WTC11 (cell line): ENCODE measurements at regions not wholly inside any gene's neighbourhood (a gene's known extent, or its start where the extent isn't known, plus 50 kb on each side); places are given as distances from the start of the nearest gene placed in this dataset.

ENCODE experiments used
- CTCF ChIP-seq: fragments of 200-600 bp; IDR thresholded peaks from 2 replicates; pipeline ENCODE4 v1.8.0; 2022; ENCODE audit warnings: antibody characterized with exemption
- TF ChIP-seq, protein P1 (sequence below): sonication (generic); formaldehyde crosslinking; conservative IDR thresholded peaks from 2 replicates; pipeline ENCODE4 v1.8.1; 2022; ENCODE audit warnings: mild to moderate bottlenecking, missing genetic modification reagents

DNA sequence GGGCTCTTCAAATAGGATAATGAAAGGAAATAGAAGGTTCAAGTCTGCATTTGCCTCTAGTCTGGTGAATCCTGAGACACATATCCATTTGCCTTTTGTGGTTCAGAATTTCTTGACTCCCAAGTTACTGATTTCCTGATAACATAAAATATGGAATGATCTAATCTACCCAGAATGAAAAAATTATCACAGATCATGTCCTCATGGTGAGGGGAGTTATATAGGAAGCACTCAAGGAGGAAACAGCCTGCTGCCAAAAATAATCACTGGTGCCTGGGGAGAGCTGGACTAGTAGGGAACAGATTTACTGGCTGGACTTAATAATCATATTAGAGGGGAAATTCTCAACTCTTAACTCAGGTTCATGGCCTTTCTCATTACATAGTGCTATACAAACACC is 95.5 kb upstream of the STK17B start:
- TF ChIP-seq CTCF, result no peak
- TF ChIP-seq, protein P1, sequence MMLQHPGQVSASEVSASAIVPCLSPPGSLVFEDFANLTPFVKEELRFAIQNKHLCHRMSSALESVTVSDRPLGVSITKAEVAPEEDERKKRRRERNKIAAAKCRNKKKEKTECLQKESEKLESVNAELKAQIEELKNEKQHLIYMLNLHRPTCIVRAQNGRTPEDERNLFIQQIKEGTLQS (CRISPR knock-in tag), result no peak
